ENCODE measurements at regions not wholly inside any gene's neighbourhood (a gene's known extent, or its start where the extent isn't known, plus 50 kb on each side); places are given as distances from the start of the nearest gene placed in this dataset.
A peak's percentile ranks its signal among the peaks of the same experiment; 100 is the strongest.

- no peaks in the 10 kb centered on the region for H3K9me3 Mint-ChIP-seq
- H3K36me3 Mint-ChIP-seq, result no peaks in the 10 kb centered on the region
- no peak overlapping the region for H3K4me3 Mint-ChIP-seq
- no peaks in the 10 kb centered on the region for H3K4me1 Mint-ChIP-seq
- no peak for DNase-seq (ENCODE audit: low spot score in 2 of 2)
- no peak overlapping the region for H3K27ac Mint-ChIP-seq
- no peak for ATAC-seq
These were observed 109.3 kb downstream of the SCP2D1 start for GRCh38 chr20:18922898-18923297.

DNA sequence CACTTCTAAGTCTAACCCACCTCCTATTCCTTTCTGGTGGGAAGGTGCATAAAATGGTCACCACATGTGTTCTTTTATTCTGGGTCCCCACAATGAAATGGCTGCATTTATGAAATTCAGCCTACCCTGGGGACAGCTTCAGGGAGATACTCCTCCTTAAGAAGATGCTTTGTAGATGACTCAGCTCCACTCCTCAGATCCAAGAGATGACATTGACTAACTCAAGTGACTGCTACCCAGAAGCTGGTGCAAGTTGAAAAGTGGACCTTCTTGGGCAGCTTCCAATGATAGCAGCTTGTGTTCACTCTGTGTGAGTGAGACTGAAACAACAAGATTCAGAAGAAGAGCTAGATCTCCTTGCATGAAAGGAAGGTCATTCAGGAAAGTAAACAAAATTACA is 113.4 kb downstream of the SCP2D1 start:
- DNase-seq (ENCODE audit: low spot score in 2 of 2), result no peak
- no peak for ATAC-seq
- no peak overlapping the region for H3K4me3 Mint-ChIP-seq
- no peaks in the 10 kb centered on the region for H3K4me1 Mint-ChIP-seq
- no peaks in the 10 kb centered on the region for H3K9me3 Mint-ChIP-seq
- no peak overlapping the region for H3K27ac Mint-ChIP-seq
- no peaks in the 10 kb centered on the region for H3K36me3 Mint-ChIP-seq

DNA sequence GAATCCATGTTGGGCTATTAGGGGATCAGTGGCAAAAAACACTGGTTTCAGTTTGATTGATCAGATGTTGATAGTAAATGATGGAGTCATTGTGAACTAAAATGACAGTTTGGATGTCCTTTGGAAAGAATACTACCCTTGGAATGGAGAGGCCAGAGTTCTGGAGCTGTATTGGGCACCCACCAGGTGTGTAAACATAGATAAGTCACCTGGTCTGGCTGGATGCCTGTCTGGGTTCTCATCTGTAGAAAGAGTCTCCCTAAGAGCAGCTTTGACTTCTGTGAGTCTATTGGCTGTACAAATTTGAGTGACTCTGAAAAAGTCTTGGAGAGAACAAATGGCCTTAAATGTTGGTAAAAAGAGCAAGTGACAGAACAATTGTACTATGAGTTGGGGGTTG is 115.0 kb downstream of the SCP2D1 start:
- H3K36me3 Mint-ChIP-seq, result no peaks in the 10 kb centered on the region
- no peak for DNase-seq (ENCODE audit: low spot score in 2 of 2)
- H3K27ac Mint-ChIP-seq, result no peak overlapping the region
- H3K4me1 Mint-ChIP-seq, result no peaks in the 10 kb centered on the region
- no peaks in the 10 kb centered on the region for H3K9me3 Mint-ChIP-seq
- ATAC-seq, result no peak
- no peak overlapping the region for H3K4me3 Mint-ChIP-seq

GRCh38 chr20:18929800-18930199 is 116.2 kb downstream of the SCP2D1 start:
- H3K4me3 Mint-ChIP-seq, result no peak overlapping the region
- no peaks in the 10 kb centered on the region for H3K4me1 Mint-ChIP-seq
- no peak for DNase-seq (ENCODE audit: low spot score in 2 of 2)
- H3K9me3 Mint-ChIP-seq, result no peaks in the 10 kb centered on the region
- H3K36me3 Mint-ChIP-seq, result no peaks in the 10 kb centered on the region
- no peak overlapping the region for H3K27ac Mint-ChIP-seq
- no peak for ATAC-seq

DNA sequence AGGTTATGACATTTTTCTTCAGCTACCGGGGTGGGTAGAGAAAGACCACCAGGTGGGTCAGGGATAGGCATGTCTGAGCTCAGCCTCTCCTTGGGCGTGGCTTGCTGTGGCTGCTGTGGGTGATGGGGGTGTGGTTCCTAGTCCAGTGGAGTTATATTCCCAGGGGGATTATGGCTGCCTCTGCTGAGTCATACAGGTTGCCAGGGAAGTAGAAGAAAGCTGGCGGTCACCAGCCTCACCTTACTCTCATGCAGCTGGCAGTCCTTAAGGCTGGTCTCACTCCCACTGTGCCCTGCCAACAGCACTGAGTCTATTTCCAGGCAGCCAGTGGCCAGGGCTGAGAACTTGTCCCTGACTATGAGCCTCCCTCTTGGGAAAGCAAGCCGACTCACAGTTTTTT is 130.0 kb downstream of the SCP2D1 start:
- Mint-ChIP-seq H3K4me1 (no peaks in the 10 kb centered on the region), H3K4me3 (no peak overlapping the region), H3K27ac (no peak overlapping the region), H3K9me3 (peaks cover 13% of the 10 kb centered on the region), H3K36me3 (no peaks in the 10 kb centered on the region)
- no peak for DNase-seq (ENCODE audit: low spot score in 2 of 2)
- ATAC-seq, result no peak

- no peak for ATAC-seq
- Mint-ChIP-seq H3K36me3 (no peaks in the 10 kb centered on the region), H3K9me3 (peaks cover 2% of the 10 kb centered on the region), H3K4me1 (no peaks in the 10 kb centered on the region), H3K27ac (no peak overlapping the region), H3K4me3 (no peak overlapping the region)
- no peak for DNase-seq (ENCODE audit: low spot score in 2 of 2)
These were observed 143.3 kb downstream of the SCP2D1 start for GRCh38 chr20:18956890-18957289.

DNA sequence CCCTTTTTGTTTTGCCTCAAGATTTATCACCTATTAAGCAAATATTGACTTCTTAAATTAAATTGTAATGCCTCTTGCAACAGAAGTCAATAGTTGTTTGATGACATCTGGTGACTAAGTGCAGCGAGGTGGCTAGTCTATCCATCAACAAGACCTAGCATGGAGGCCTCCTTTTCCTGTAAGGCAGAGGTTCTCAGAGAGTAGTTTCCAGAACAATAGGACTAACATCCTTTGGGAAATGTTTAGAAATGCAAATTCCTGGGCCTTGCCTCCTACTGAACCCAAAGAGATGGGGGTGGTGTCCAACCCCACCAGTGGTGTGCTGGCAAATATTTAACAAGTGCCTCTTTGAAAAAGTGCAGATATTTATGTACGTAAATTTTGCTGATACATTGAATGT is 143.7 kb downstream of the SCP2D1 start:
- DNase-seq (ENCODE audit: low spot score in 2 of 2), result no peak
- peaks cover 2% of the 10 kb centered on the region for H3K9me3 Mint-ChIP-seq
- H3K4me3 Mint-ChIP-seq, result no peak overlapping the region
- no peaks in the 10 kb centered on the region for H3K4me1 Mint-ChIP-seq
- no peak for ATAC-seq
- no peak overlapping the region for H3K27ac Mint-ChIP-seq
- H3K36me3 Mint-ChIP-seq, result no peaks in the 10 kb centered on the region

DNA sequence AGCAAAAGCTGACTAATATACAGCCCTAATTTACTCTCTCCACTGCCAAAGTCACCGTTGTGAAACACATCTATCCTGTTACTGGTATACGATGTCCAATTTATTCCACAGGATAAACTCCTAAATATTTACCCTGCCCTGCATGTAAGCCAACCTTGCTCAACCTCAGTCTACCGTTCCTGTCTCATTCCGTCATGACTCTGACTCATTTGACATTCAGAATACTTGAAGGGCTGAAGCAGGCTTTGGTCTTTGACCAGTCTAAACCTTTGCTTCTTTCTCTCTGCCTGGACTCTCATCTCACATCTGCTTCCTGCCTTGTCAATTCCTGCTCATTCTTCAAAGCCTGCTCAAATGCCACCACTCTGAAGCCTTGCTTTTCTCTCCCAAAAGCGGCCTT is 157.5 kb downstream of the SCP2D1 start:
- H3K9me3 Mint-ChIP-seq, result no peaks in the 10 kb centered on the region
- H3K27ac Mint-ChIP-seq, result no peak overlapping the region
- no peaks in the 10 kb centered on the region for H3K36me3 Mint-ChIP-seq
- DNase-seq (ENCODE audit: low spot score in 2 of 2) (no peak), ATAC-seq (no peak)
- H3K4me3 Mint-ChIP-seq, result no peak overlapping the region
- no peaks in the 10 kb centered on the region for H3K4me1 Mint-ChIP-seq

DNA sequence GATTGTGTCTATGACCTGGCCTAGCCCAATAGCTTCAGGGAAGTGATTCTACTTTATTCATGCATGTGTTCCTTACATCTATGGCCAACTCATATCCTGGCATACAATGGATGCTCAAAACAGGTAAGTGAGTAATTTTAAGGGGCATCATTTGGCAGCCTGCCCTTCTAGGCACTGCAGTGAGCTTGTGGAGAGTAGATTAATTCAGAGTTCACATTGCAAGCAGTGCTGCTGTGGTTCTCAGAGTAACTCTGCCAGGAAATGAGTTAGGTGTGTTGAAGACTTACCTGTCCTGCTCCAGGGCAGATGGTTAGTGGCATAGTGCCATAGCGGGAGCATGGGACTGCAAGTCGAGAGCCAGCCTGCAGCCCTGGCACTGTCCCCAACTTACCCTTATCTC is 158.0 kb downstream of the SCP2D1 start:
- Mint-ChIP-seq H3K27ac (no peak overlapping the region), H3K4me1 (no peaks in the 10 kb centered on the region)
- ATAC-seq, result no peak

DNA sequence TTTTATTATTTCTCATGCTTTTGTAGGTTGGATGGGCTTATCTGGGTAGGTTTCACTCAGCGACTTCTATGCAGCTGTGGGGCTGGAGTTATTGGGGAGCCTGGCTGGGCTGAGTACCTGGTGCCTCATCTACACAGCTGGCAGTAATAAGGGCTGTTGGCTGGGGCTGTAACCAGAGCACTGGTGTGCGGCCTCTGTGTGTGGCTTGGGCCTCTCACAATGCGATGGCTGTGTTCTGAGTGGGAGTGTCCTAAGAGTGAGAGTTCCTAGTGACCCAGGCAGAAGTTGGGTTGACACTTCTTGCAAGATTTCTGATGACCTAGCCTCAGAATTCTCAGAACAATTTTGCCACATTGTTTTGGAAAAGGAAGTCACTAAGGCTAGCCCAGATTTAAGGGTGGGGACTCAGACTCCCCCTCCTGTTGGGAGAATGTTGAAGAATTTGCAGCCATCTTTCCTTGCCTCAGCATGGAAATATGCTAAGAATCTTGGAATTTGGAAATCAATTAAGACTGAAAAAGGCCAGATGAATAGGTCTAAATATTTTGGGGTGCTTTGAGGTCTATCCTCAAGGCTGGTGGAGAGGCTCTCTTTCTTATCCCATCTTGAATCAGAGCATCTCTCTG is 158.8 kb downstream of the SCP2D1 start:
- H3K9me3 Mint-ChIP-seq, result no peaks in the 10 kb centered on the region
- peak in 1 of 2 donors; percentile 15 for DNase-seq (ENCODE audit: low spot score in 2 of 2)
- no peak overlapping the region for H3K4me3 Mint-ChIP-seq
- no peaks in the 10 kb centered on the region for H3K36me3 Mint-ChIP-seq
- no peak overlapping the region for H3K27ac Mint-ChIP-seq
- no peak for ATAC-seq
- H3K4me1 Mint-ChIP-seq, result no peaks in the 10 kb centered on the region

More for the DNA sequence above, 158.0 kb downstream of the SCP2D1 start:
- no peaks in the 10 kb centered on the region for H3K9me3 Mint-ChIP-seq
- DNase-seq (ENCODE audit: low spot score in 2 of 2), result no peak
- no peaks in the 10 kb centered on the region for H3K36me3 Mint-ChIP-seq
- H3K4me3 Mint-ChIP-seq, result no peak overlapping the region

GRCh38 chr20:18973529-18974173 is 160.1 kb downstream of the SCP2D1 start:
- ATAC-seq (peak; percentile 38), DNase-seq (ENCODE audit: low spot score in 2 of 2) (peak in 1 of 2 donors; percentile 8)
- H3K4me1 Mint-ChIP-seq, result no peaks in the 10 kb centered on the region
- H3K4me3 Mint-ChIP-seq, result no peak overlapping the region
- H3K36me3 Mint-ChIP-seq, result no peaks in the 10 kb centered on the region
- no peak overlapping the region for H3K27ac Mint-ChIP-seq
- no peaks in the 10 kb centered on the region for H3K9me3 Mint-ChIP-seq

DNA sequence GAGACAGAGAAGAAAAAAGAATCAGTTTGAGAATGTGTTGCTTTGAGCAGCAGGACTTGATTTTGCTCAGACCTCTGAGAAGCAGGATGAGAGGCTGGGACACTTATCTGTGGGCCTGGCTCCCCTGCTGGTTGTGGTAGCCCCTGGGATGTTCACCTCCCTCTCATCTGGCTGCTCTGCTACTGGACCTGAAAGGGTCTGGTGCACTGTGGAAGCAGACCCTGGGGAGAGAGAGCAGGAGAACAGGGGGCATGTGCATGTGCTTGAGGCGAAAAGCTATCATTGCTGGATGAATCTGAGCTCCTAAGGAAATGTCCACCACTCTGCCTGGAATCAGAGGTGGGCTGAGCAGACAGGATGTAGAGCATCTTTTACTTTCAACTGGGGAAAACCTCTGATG is 161.1 kb downstream of the SCP2D1 start:
- H3K4me3 Mint-ChIP-seq, result no peak overlapping the region
- ATAC-seq (no peak), DNase-seq (ENCODE audit: low spot score in 2 of 2) (peak in 1 of 2 donors; percentile 25)
- no peak overlapping the region for H3K27ac Mint-ChIP-seq
- H3K4me1 Mint-ChIP-seq, result no peaks in the 10 kb centered on the region
- H3K36me3 Mint-ChIP-seq, result no peaks in the 10 kb centered on the region
- H3K9me3 Mint-ChIP-seq, result no peaks in the 10 kb centered on the region

- H3K9me3 Mint-ChIP-seq, result no peaks in the 10 kb centered on the region
- no peaks in the 10 kb centered on the region for H3K36me3 Mint-ChIP-seq
- H3K4me3 Mint-ChIP-seq, result no peak overlapping the region
- no peak overlapping the region for H3K27ac Mint-ChIP-seq
- no peak for DNase-seq (ENCODE audit: low spot score in 2 of 2)
- ATAC-seq, result no peak
- H3K4me1 Mint-ChIP-seq, result no peaks in the 10 kb centered on the region
These were observed 163.9 kb downstream of the SCP2D1 start for GRCh38 chr20:18977441-18977840.

DNA sequence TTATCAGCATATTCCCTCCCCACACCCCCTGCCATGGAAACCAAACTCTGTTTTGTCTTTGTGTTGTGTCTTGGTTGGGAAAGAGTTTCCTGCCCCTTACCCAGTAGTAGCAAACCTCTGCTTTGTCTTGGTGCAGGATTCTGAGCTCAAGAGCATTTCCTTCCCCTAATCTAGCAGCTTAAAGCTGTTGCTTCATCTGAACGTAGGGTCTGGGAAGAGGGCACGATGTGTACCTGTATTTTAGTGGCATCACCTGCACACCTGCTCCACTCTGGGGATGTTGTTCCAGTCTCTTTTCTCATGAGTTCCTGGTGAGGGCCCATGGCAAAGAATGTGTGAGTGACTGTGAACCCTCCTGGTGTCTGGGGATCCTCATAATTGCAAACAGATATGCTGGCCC is 164.7 kb downstream of the SCP2D1 start:
- Mint-ChIP-seq H3K9me3 (no peaks in the 10 kb centered on the region), H3K27ac (no peak overlapping the region), H3K4me3 (no peak overlapping the region), H3K4me1 (no peaks in the 10 kb centered on the region), H3K36me3 (no peaks in the 10 kb centered on the region)
- DNase-seq (ENCODE audit: low spot score in 2 of 2) (no peak), ATAC-seq (no peak)

DNA sequence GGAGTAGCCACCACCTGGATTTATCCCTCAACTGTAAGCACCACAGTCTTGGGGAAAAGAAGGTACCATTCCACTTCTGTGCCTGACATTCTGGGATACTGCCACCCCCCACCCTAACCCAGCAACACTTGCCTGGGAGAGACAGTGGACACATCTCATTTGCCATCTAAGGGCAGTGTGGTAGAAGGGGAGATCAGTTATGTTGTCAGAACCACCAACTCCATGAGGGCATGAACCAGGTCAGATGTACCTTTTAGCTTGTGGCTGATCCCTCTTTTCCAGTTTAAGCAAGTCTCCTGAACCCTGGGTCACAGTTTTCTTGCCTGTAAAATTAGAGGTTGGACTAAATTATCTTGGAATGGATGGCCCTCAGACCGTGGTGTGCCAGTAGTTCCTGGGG is 165.5 kb downstream of the SCP2D1 start:
- no peaks in the 10 kb centered on the region for H3K4me1 Mint-ChIP-seq

GRCh38 chr20:18981962-18982539 is 168.5 kb downstream of the SCP2D1 start:
- ATAC-seq (no peak), DNase-seq (ENCODE audit: low spot score in 2 of 2) (no peak)
- H3K4me1 Mint-ChIP-seq, result no peaks in the 10 kb centered on the region
- H3K27ac Mint-ChIP-seq, result no peak overlapping the region
- no peaks in the 10 kb centered on the region for H3K9me3 Mint-ChIP-seq
- no peak overlapping the region for H3K4me3 Mint-ChIP-seq
- H3K36me3 Mint-ChIP-seq, result no peaks in the 10 kb centered on the region

More for the DNA sequence above, 165.5 kb downstream of the SCP2D1 start:
- Mint-ChIP-seq H3K27ac (no peak overlapping the region), H3K4me3 (no peak overlapping the region), H3K36me3 (no peaks in the 10 kb centered on the region), H3K9me3 (no peaks in the 10 kb centered on the region)
- DNase-seq (ENCODE audit: low spot score in 2 of 2) (no peak), ATAC-seq (no peak)

Measured in stimulated activated effector memory CD8-positive, alpha-beta T cell treated with anti-CD3 and anti-CD28 coated beads, Interleukin-12 subunit alpha, Interleukin-12 subunit beta, amount 100 ng/mL, for 72 hours (primary cell).